GM18507 (cell line): ENCODE measurements at regions not wholly inside any gene's neighbourhood (a gene's known extent, or its start where the extent isn't known, plus 50 kb on each side); places are given as distances from the start of the nearest gene placed in this dataset.
"Not testable (repeated sequence)": the region's sequence is repeated elsewhere in the genome, so short reads cannot be mapped to it uniquely, and the experiment has no call there.

Experiments
- DNase-seq: peaks from one replicate; pipeline ENCODE4 v3.0.0; 2011; ENCODE audit warnings: low read depth; ENCODE audit not compliant: insufficient read length; ENCODE audit errors: extremely low spot score
- FAIRE-seq: peaks from 2 replicates; lab custom pipeline; 2011; peaks lifted over from hg19 to GRCh38; lab: Jason Lieb, UNC

DNA sequence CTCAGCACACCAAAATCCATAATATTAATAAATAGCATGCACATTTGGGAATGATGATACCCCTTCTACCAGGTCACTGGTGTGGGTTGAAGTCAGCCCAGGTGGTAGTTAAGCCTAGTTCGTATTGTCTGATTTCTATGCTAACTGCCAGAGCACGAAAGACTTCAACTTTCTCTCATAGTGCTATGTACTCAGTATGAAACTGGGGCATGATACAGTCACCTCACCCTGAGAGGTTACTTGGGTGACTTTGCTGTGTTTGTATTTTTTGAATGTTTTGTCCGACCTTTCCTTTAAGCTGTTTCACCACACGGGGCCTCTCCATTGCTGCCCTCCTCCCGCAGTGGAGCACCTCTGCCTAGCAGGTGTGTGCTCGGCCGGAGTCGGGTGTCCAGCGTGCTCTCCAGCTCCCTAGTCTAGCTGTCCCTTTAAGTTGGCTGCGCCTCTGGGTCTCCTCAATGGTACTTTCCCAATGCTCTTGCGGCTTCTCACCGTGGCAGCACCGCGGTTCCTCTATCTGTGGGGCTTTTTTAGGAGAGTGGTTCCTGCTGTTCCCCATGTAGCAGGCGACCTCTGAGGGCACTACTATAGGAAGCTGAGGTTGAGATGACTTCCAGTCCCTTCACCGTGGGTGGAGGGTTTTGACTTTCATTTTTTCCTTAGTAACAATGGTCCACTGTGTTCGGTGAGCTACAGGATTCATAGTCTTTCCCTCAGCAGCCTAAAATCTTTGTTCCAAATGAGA, 524.0 kb upstream of the PFKP start:
- FAIRE-seq (no peak), DNase-seq (no peak)

DNA sequence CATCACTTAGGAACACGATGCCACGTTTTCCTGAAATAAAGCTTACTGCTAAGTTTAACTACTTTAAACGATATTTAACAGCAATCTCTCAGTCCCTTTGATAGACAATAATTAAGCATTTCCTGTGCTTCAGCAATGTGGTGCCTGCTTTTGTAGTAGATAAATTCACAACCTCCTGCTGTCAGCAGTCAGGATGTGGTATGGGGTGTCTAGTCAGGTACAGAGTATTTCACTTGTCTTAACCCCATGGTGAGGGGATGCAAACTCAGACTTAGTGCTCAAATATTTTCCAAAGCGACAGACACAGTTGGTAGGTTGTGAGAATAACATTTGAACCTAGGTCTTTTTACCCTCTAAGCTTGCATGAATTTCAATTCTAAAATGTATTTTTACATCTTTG, 526.2 kb upstream of the PFKP start:
- no peak for DNase-seq
- FAIRE-seq, result no peak

DNA sequence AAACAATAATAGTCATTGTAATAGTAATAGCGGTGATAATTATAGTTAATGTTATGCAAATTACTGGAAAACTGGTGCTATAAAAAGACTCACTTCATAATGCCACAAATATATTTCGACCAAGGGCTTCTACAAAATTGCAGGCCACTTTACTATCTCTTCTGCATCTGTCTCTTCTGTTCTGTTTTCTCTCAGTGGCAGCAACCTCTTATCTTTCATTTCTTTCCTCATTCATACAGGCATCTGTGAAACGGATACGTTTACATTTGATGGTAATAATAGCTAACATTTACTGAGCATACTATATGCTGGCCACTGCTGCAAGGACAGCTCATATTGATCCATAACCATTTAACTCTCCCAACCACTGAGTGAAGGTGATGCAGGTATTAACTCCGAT, 537.4 kb upstream of the PFKP start:
- FAIRE-seq (no peak), DNase-seq (no peak)

DNA sequence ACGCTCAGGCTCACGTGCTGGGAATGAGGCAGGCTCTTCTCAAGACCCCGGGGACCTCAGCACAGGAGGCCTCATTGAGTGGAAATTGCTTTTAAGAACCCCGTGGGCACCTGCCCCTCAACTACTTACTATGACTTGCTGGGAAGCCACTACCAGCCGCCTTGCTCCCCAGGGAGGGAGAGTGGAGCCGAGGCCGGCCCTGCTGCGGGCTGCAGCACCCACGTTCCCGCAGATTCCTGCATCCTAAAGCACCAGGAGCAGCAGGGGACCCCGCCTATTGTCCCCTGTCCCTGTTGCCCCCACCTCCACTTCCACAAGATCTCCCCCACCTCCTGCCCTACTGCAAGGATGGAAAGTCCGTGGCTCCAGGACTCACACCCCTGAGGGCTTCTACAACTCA, 541.6 kb upstream of the PFKP start:
- DNase-seq (no peak), FAIRE-seq (no peak)

DNA sequence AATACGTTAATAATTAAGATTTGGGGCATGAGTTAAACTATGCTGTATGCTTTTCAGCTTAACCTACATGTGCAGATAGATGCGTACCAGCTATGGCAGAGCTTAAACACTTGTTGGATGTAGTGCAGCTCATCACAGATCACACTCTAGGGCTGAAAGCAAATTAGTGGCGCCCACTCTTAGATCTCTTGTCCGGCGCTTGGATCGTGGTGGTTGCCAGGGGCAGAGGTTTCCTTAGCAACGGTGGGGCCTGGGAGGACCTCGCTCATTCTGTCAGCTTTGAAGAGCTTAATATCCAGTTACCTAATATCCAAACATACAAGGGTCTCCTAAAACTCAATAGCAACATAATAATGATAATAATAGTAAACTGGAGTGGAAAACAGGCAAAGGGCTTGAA, 548.2 kb upstream of the PFKP start:
- no peak for DNase-seq
- no peak for FAIRE-seq

DNA sequence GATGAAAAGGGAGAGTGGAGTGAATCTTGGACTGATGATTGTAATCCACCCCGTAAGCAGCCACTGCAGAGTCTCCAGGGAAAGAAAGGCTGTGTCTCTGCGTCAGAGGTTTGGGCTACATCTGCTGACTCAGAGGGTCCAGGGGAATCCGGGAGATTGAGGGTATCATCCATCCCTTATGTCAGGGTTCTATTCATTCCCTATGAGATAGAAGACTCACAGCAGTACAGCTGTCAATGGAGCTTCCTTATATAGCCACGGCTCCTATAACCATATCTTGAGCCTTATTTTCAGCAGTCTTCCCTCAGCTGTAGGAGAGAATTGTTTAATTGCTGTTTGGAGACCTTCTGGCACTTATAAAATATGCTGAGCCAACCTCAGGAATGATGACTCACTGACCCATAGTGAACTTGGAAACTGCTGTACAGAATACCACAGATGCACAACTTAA, 558.2 kb upstream of the PFKP start:
- no peak for DNase-seq
- no peak for FAIRE-seq

DNA sequence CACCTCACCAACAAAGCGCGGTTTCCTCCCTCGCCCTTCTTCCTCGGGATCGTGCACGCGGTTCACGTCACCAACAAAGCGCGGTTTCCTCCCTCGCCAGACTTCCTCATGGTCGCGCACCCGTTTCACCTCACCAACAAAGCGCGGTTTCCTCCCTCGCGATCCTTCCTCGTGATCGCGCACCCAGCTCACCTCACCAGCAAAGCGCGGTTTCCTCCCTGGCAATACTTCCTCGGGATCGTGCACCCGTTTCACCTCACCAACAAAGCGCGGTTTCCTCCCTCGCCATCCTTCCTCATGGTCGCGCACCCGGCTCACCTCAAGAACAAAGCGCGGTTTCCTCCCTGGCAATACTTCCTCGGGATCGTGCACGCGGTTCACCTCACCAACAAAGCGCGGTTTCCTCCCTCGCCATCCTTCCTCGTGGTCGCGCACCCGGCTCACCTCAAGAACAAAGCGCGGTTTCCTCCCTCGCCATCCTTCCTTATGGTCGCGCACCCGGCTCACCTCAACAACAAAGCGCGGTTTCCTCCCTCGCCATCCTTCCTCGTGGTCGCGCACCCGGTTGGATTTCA, 565.9 kb upstream of the PFKP start:
- FAIRE-seq, DNase-seq: not testable (repeated sequence)

DNA sequence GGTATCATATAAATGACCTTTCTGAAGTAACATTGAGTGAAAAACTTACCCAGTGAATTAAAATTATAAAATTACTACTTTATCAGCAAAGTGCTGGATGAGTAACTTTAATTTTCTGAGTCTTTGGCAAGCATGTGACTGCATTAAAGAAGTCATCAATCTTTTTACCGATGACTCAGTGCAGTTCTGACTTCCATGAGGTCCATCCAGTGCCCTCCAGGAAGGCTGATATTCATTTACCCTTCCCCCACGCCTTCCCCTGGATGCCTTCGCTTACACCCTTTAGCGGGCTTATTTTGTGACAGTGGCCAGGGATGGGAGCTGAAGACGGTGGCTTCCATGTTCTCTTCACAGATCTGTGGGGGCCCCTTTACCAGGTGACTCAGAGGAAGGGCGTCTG, 572.9 kb upstream of the PFKP start:
- FAIRE-seq (no peak), DNase-seq (no peak)

DNA sequence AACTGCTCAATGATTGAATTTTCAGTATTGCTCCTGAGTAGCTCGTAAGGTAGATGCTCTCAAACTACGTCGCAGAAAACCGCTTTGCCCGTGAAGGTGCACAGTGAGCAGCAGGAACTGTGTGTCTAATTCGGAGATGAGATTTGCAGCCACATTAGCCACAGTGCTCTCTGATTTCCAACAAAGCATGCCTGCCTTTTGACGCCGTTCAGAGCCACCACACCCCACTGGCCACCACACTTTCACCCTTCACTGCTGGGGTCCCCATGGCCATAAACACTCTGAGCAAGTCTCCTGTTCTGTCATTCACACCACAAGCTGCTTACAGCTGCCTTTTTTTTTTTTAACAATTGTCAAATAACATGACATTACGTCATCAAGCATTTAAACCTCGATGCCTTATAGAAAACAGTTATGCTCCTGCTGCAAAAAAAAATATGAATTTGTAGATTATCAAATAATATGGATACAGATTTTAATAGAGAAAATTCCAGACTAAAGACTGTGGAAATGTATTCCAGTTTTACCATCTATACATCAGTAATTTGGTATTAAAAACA, 578.8 kb upstream of the PFKP start:
- no peak for DNase-seq
- FAIRE-seq, result no peak

DNA sequence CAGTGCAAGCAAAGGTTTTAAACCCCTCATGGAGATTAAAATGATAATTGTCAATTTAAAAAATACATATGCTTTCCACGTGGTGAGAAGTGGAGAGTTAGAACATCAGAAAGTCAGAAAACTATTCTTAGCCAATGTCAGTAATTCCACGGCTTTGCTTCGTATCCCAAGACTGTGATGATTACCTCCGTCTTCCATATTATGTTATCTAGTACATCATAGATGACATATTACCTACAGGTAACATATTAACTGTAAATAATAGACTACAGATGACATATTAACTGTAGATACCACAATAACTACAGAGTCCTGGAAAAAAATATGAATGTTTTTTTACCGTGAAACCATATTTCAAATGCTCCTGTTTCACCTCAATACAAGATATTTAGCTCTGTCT, 579.4 kb upstream of the PFKP start:
- FAIRE-seq, result no peak
- DNase-seq, result no peak

DNA sequence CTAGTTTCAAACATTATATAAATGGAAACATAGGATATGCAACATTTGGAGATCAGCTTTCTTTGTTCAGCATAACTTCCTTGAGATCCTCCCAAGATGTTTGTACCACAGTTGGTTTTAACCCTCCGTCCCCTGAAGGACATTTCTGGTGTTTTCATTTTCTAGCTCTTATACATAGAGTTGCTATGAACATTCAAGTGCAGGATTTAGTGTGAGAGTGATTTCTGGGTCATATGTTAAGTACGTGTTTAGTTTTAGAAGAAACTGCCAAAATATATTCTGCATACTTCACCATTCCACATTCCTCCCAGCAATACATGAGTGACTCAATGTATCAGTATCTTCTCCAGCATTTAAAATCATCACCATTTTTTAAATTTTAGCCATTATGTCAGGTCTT, 588.7 kb upstream of the PFKP start:
- FAIRE-seq (no peak), DNase-seq (no peak)

DNA sequence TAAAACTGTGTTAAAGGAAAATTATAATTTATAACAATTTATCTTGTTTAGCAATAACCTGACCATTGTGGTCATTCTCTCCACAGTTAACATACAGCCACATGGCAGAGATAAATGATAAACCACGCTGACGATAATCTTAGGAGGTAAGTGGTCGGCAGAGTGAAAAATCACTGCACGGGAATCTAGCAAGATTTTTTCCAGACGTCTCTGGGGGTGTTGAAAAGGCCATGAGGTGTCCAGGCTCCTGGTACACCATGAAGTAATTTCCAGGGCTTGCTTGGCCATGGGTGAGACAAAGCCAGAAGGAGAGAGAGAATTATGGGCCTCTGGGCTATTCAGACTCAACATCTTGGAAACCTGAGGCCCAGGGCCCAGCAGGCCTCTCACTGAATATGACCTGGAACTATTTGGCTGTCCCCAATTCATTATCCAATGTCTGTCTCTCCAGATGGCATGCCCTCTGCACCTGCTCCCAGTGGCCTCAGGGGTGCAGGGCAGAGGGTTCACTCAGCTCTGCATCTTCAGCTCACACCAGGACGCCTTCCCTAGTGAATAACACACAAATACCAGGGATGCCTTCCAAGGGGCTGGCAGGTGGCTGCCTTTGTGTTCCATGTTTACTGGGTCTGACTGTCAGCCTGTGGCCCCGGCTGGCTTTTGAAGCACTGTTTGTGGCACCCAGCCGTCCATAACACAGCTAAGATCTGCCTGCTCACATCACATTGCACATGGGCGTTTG, 590.4 kb upstream of the PFKP start:
- FAIRE-seq (no peak), DNase-seq (no peak)

DNA sequence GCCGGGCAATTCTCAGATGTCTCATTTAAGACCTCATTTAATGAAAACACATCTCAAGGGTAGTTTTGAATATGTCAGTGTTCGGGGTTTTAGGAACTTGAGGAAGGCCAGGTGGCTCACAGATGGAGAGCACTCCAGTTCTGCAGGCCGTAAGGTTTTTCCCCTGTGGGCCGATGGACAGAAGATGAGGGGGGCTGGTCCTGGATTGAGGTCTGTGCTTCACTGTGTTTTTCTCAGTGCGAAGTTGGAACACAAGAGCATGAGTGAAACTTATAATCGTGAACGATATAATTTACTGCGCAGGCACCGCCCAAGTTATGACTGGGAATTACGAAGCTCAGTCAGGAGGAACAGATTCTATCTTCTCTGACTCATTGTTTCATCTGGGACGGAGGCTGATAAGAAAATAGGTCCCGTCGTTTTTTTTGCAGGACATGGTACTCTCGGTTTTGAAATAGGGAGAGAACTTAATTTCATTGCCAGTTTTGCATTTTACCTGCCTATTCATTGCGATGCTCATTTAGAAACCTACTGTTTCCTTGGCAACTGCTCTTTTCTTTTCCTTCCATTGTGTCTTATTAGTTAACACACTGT, 591.0 kb upstream of the PFKP start:
- FAIRE-seq, result no peak
- DNase-seq, result no peak

DNA sequence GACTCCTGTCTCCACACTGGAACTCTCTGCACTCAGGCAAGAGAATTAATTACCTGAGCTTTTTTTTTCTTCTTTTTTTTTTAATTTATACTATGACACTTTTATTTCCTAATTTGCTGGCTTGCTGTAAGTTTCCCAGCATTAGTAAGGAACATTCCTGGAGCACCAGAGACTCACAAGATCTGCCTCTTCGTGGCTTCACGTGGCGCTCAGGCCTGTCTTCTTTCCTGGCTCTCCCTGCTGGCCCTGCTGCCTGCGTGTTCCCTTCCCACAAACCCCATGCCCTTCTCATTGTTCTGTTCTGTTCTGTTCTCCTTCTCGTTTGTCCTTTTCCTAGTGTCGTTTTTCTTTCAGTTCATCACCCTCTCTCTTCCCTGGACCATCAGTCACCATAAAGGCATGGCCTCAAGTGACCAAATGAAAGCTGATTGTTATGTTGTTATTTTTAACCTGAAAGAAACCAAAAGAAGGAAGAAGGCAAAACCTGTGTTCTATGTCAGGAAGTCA, 591.6 kb upstream of the PFKP start:
- DNase-seq, result no peak
- FAIRE-seq, result no peak

DNA sequence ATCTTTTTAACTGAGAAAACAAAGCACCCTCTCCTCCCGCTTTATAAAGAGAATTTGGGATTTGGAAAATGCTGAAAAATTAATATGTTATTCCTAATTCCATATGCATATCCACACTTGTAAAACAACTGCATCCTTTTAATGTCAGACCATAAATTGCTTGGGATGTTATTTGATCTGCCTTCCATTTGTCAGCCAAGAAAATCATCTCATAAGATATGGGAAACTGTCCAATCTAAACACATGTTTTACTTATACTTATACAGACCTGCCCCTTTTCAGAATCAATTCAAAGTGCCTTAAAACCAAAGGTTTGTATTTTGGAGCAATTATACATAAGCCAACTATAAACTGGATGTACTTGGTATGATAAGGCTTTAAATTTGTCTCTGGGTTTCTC, 595.5 kb upstream of the PFKP start:
- DNase-seq, result no peak
- FAIRE-seq, result no peak

DNA sequence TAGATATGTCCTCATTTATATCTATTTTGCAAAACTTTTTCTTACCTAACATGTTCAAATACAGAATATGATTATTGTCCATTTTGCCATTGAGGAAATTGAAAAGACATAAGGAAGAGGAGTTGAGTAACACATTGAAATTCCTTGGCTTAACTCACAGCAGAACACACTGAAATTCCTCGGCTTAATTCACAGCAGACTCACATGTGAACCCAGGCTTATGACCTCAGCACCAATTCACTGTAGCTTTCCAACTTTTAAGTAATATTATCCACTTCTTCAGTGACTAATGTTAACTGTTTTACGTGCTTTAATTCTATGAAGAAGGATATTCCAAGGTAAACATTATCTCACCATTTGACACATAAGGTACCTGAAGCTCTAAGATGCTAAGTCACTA, 597.5 kb upstream of the PFKP start:
- no peak for FAIRE-seq
- no peak for DNase-seq

DNA sequence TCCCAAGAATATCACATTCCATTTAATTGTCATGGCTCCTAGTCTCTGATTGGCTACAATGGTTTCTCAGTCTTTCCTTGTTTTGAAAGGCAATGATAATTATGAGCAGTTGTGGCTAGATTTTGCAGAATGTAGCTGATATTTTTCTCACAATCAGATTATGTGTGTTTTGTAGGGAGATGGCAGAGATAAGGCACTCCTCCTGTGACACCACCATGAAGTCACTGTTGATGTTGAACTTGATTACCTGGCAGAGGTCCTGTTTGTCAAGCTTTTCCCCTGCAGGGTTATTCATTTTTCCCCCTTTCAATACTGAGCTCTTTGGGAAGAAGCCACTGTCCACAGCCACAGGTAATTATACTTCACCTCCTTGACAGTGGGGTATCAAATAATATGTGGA, 602.9 kb upstream of the PFKP start:
- no peak for FAIRE-seq

DNA sequence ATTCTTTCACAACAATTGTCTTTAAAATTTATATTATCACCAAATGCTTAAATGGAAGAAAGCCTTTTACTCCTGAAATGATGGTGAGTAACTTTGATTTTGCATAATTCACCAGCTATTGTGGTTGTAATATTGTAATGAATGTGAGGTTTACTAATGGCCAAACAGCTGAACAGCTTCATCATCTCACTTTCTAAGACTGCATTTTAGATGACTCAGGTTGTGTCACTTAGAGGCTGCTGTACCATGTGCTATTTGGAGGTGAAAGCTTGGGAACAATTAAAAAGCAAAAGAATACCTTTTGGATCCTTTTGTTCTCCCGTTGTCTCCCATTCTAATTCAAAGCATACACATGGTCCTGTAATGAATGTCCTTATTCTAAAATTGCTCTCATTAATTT, 604.0 kb upstream of the PFKP start:
- DNase-seq, result no peak
- FAIRE-seq, result no peak

More for the DNA sequence above, 602.9 kb upstream of the PFKP start:
- DNase-seq, result no peak

DNA sequence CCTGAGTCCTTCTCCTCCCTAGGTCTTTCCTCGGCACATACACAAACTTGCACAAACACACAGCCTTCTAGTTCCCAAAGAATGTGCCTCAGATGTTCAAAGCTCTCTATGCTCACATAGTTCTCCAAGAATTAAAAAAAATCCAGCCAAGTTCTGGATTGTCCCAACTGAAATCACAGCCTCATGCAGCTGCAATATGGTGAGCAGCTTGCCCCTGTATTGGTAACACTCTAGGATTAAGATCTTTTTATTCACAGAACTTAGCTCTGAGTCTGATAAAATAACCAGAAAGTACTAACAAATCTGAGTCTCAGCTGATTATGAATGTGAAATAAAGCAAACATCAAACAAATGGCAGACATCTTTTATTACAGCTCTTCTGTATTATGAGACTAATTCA, 604.8 kb upstream of the PFKP start:
- no peak for FAIRE-seq

DNA sequence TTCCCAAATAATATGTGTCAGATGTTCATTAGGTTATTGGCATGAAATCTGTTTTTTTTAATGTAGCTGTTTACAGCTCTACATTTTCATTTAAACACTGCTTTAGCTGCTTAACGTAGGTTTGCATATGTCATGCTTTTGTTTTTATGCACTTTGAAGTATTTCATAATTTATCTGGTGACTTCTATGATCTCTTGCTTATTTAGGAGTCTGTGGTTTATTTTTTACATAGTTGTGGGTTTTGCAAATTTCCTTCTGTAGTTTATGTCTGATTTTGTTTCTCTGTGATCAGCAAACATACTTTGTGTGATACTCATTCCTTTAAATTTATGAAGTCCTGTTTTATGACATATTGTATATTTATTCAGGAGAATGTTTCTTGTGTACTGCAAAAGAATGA, 606.5 kb upstream of the PFKP start:
- DNase-seq, result no peak
- FAIRE-seq, result no peak

More for the DNA sequence above, 604.8 kb upstream of the PFKP start:
- DNase-seq, result no peak
